ENCODE measurements at regions not wholly inside any gene's neighbourhood (a gene's known extent, or its start where the extent isn't known, plus 50 kb on each side); places are given as distances from the start of the nearest gene placed in this dataset.
"Not testable (repeated sequence)": the region's sequence is repeated elsewhere in the genome, so short reads cannot be mapped to it uniquely, and the experiment has no call there.

- H3K4me1 Mint-ChIP-seq (ENCODE audit: low read depth) = no peaks in the 10 kb centered on the region
- no peaks in the 10 kb centered on the region for H3K9me3 Mint-ChIP-seq
- intact Hi-C loops (cut with micrococcal nuclease) = no loop called here
- DNase-seq (ENCODE audit: low spot score) = no peak
- H3K27me3 Mint-ChIP-seq (ENCODE audit: insufficient read depth) = peaks cover 7% of the 10 kb centered on the region
- no peak overlapping the region for H3K27ac Mint-ChIP-seq
- H3K4me3 Mint-ChIP-seq = no peak overlapping the region
- no peaks in the 10 kb centered on the region for H3K36me3 Mint-ChIP-seq (ENCODE audit: low read depth)
Observed at GRCh38 chr4:184955116-184955515, 63.2 kb upstream of the HELT start.

- Mint-ChIP-seq H3K27me3 (ENCODE audit: insufficient read depth) (peaks cover 11% of the 10 kb centered on the region), H3K4me3 (no peak overlapping the region)
- intact Hi-C loops (cut with micrococcal nuclease) = no loop called here
Observed at GRCh38 chr4:184955636-184956035, 62.7 kb upstream of the HELT start.

GRCh38 chr4:184957446-184958115 is 60.7 kb upstream of the HELT start:
- no peak for DNase-seq (ENCODE audit: low spot score)
- intact Hi-C loops (cut with micrococcal nuclease) = no loop called here
- H3K27me3 Mint-ChIP-seq (ENCODE audit: insufficient read depth) = peaks cover 15% of the 10 kb centered on the region
- H3K4me1 Mint-ChIP-seq (ENCODE audit: low read depth) = no peaks in the 10 kb centered on the region
- H3K36me3 Mint-ChIP-seq (ENCODE audit: low read depth) = no peaks in the 10 kb centered on the region
- no peaks in the 10 kb centered on the region for H3K9me3 Mint-ChIP-seq
- H3K27ac Mint-ChIP-seq = no peak overlapping the region
- H3K4me3 Mint-ChIP-seq = no peak overlapping the region

More at GRCh38 chr4:184955636-184956035, 62.7 kb upstream of the HELT start:
- DNase-seq (ENCODE audit: low spot score) = no peak
- no peaks in the 10 kb centered on the region for H3K36me3 Mint-ChIP-seq (ENCODE audit: low read depth)
- H3K4me1 Mint-ChIP-seq (ENCODE audit: low read depth) = no peaks in the 10 kb centered on the region
- no peak overlapping the region for H3K27ac Mint-ChIP-seq
- no peaks in the 10 kb centered on the region for H3K9me3 Mint-ChIP-seq

- no peaks in the 10 kb centered on the region for H3K4me1 Mint-ChIP-seq (ENCODE audit: low read depth)
- H3K4me3 Mint-ChIP-seq = no peak overlapping the region
- peaks cover 15% of the 10 kb centered on the region for H3K27me3 Mint-ChIP-seq (ENCODE audit: insufficient read depth)
- DNase-seq (ENCODE audit: low spot score) = no peak
- H3K9me3 Mint-ChIP-seq = no peaks in the 10 kb centered on the region
- intact Hi-C loops (cut with micrococcal nuclease) = no loop called here
- H3K36me3 Mint-ChIP-seq (ENCODE audit: low read depth) = no peaks in the 10 kb centered on the region
- H3K27ac Mint-ChIP-seq = no peak overlapping the region
Observed at GRCh38 chr4:184958127-184958922, 60.0 kb upstream of the HELT start.

- no peak overlapping the region for H3K4me3 Mint-ChIP-seq
- H3K9me3 Mint-ChIP-seq = no peaks in the 10 kb centered on the region
- peaks cover 15% of the 10 kb centered on the region for H3K27me3 Mint-ChIP-seq (ENCODE audit: insufficient read depth)
- H3K27ac Mint-ChIP-seq = no peak overlapping the region
- DNase-seq (ENCODE audit: low spot score) = no peak
- no peaks in the 10 kb centered on the region for H3K36me3 Mint-ChIP-seq (ENCODE audit: low read depth)
- H3K4me1 Mint-ChIP-seq (ENCODE audit: low read depth) = no peaks in the 10 kb centered on the region
- intact Hi-C loops (cut with micrococcal nuclease) = no loop called here
Observed at GRCh38 chr4:184958923-184959210, 59.4 kb upstream of the HELT start.

- Mint-ChIP-seq H3K4me1 (ENCODE audit: low read depth) (no peaks in the 10 kb centered on the region), H3K4me3 (no peak overlapping the region), H3K9me3 (no peaks in the 10 kb centered on the region), H3K36me3 (ENCODE audit: low read depth) (no peaks in the 10 kb centered on the region), H3K27ac (no peak overlapping the region), H3K27me3 (ENCODE audit: insufficient read depth) (peaks cover 15% of the 10 kb centered on the region)
- DNase-seq (ENCODE audit: low spot score) = no peak
- intact Hi-C loops (cut with micrococcal nuclease) = no loop called here
Observed at GRCh38 chr4:184959309-184959708, 59.0 kb upstream of the HELT start.

GRCh38 chr4:184959786-184960185 is 58.5 kb upstream of the HELT start:
- no peak overlapping the region for H3K4me3 Mint-ChIP-seq
- H3K27me3 Mint-ChIP-seq (ENCODE audit: insufficient read depth) = peaks cover 15% of the 10 kb centered on the region
- no peaks in the 10 kb centered on the region for H3K9me3 Mint-ChIP-seq
- DNase-seq (ENCODE audit: low spot score) = no peak
- no peaks in the 10 kb centered on the region for H3K36me3 Mint-ChIP-seq (ENCODE audit: low read depth)
- no peak overlapping the region for H3K27ac Mint-ChIP-seq
- intact Hi-C loops (cut with micrococcal nuclease) = loop anchor here (5.0 kb wide), 2 partner anchors 212 to 312 kb away; partner anchors contain the start of genes CASP3 and PRIMPOL
- H3K4me1 Mint-ChIP-seq (ENCODE audit: low read depth) = peaks cover under 1% of the 10 kb centered on the region

- Mint-ChIP-seq H3K27ac (no peak overlapping the region), H3K4me3 (no peak overlapping the region), H3K27me3 (ENCODE audit: insufficient read depth) (peaks cover 15% of the 10 kb centered on the region), H3K9me3 (no peaks in the 10 kb centered on the region), H3K4me1 (ENCODE audit: low read depth) (peaks cover 4% of the 10 kb centered on the region), H3K36me3 (ENCODE audit: low read depth) (no peaks in the 10 kb centered on the region)
- DNase-seq (ENCODE audit: low spot score) = no peak
- intact Hi-C loops (cut with micrococcal nuclease) = loop anchor here (5.0 kb wide), 2 partner anchors 213 to 313 kb away; partner anchors contain the start of genes CASP3 and PRIMPOL
Observed at GRCh38 chr4:184960505-184960971, 57.8 kb upstream of the HELT start.

- Mint-ChIP-seq H3K4me1 (ENCODE audit: low read depth) (peaks cover 4% of the 10 kb centered on the region), H3K27me3 (ENCODE audit: insufficient read depth) (peaks cover 15% of the 10 kb centered on the region), H3K9me3 (no peaks in the 10 kb centered on the region), H3K27ac (no peak overlapping the region), H3K4me3 (no peak overlapping the region), H3K36me3 (ENCODE audit: low read depth) (no peaks in the 10 kb centered on the region)
- DNase-seq (ENCODE audit: low spot score) = no peak
- intact Hi-C loops (cut with micrococcal nuclease) = loop anchor here (5.0 kb wide), 2 partner anchors 214 to 314 kb away; partner anchors contain the start of genes CASP3 and PRIMPOL
Observed at GRCh38 chr4:184961660-184962059, 56.6 kb upstream of the HELT start.

- Mint-ChIP-seq H3K9me3 (no peaks in the 10 kb centered on the region), H3K27me3 (ENCODE audit: insufficient read depth) (peaks cover 15% of the 10 kb centered on the region), H3K4me3 (no peak overlapping the region), H3K36me3 (ENCODE audit: low read depth) (no peaks in the 10 kb centered on the region), H3K27ac (no peak overlapping the region), H3K4me1 (ENCODE audit: low read depth) (peaks cover 4% of the 10 kb centered on the region)
- DNase-seq (ENCODE audit: low spot score) = no peak
- intact Hi-C loops (cut with micrococcal nuclease) = loop anchor here (5.0 kb wide), 2 partner anchors 215 to 315 kb away; partner anchors contain the start of genes CASP3 and PRIMPOL
Observed at GRCh38 chr4:184962125-184962638, 56.1 kb upstream of the HELT start.

- peak overlapping the region; percentile 95 for H3K27ac Mint-ChIP-seq
- H3K27me3 Mint-ChIP-seq (ENCODE audit: insufficient read depth); H3K9me3 Mint-ChIP-seq; H3K4me1 Mint-ChIP-seq (ENCODE audit: low read depth); H3K4me3 Mint-ChIP-seq; H3K36me3 Mint-ChIP-seq (ENCODE audit: low read depth); DNase-seq (ENCODE audit: low spot score): not testable (repeated sequence)
- intact Hi-C loops (cut with micrococcal nuclease) = loop anchor here (2.0 to 5.0 kb wide), 2 partner anchors 117 to 138 kb away; partner anchors contain the start of gene ACSL1
Observed at GRCh38 chr4:184965230-184966050, 52.9 kb upstream of the HELT start.

- H3K36me3 Mint-ChIP-seq (ENCODE audit: low read depth); DNase-seq (ENCODE audit: low spot score); H3K4me1 Mint-ChIP-seq (ENCODE audit: low read depth); H3K27me3 Mint-ChIP-seq (ENCODE audit: insufficient read depth); H3K4me3 Mint-ChIP-seq: not testable (repeated sequence)
- Mint-ChIP-seq H3K9me3 (peaks cover 12% of the 10 kb centered on the region), H3K27ac (peak overlapping the region; percentile 74)
- intact Hi-C loops (cut with micrococcal nuclease) = loop anchor here (5.0 kb wide), 1 partner anchor 139 kb away; the partner anchor contains the start of gene ACSL1
Observed at GRCh38 chr4:184966051-184966691, 52.1 kb upstream of the HELT start.
